H1 (cell line): ENCODE measurements at regions not wholly inside any gene's neighbourhood (a gene's known extent, or its start where the extent isn't known, plus 50 kb on each side); places are given as distances from the start of the nearest gene placed in this dataset.

Experiments
- CTCF ChIA-PET: fragments of 300-600 bp; sonication (Branson Sonifier 250); formaldehyde crosslinking; loops from one replicate; lab custom pipeline; 2021; ENCODE audit not compliant: partially characterized antibody; lab: Charles Lee
- POLR2A ChIA-PET: fragments of 300-600 bp; sonication (Branson Sonifier 250); formaldehyde crosslinking; loops from one replicate; lab custom pipeline; 2021; ENCODE audit warnings: inconsistent platforms; ENCODE audit not compliant: partially characterized antibody; lab: Charles Lee
- DNase-seq, 2 experiments: peaks; one replicate each; pipeline versions ENCODE4 v3.0.0 to v3.0.0-alpha.2; 2010 to 2022; ENCODE audit warnings: low spot score in 2 of 2, low read depth in 1 of 2, mixed read lengths in 1 of 2
- FAIRE-seq: peaks from 2 replicates; lab custom pipeline; 2011; peaks lifted over from hg19 to GRCh38; lab: Jason Lieb, UNC
- H2AFZ ChIP-seq: 2 replicates; pipeline ENCODE4 v1.8.1; 2012; ENCODE audit warnings: low read length, inconsistent platforms
- H2AK5ac ChIP-seq: 2 replicates; pipeline ENCODE4 v1.6.1; 2013; ENCODE audit warnings: low read depth, low read length
- H2BK120ac ChIP-seq: replicated peaks from 2 replicates; pipeline ENCODE3; 2013; ENCODE audit warnings: low read depth, low read length, inconsistent platforms
- H2BK12ac ChIP-seq: 2 replicates; pipeline ENCODE4 v1.6.1; 2013; ENCODE audit warnings: low read depth, low read length
- H2BK15ac ChIP-seq: 2 replicates; pipeline ENCODE4 v1.6.1; 2013; ENCODE audit warnings: low read length
- H2BK20ac ChIP-seq: 2 replicates; pipeline ENCODE4 v1.6.1; 2013; ENCODE audit warnings: low read length
- H2BK5ac ChIP-seq: 2 replicates; pipeline ENCODE4 v1.6.1; 2013; ENCODE audit warnings: low read depth, low read length
- H3K14ac ChIP-seq: 2 replicates; pipeline ENCODE4 v1.6.1; 2013; ENCODE audit warnings: inconsistent platforms; ENCODE audit not compliant: insufficient read length
- H3K18ac ChIP-seq: 2 replicates; pipeline ENCODE4 v1.6.1; 2013; ENCODE audit warnings: low read length; ENCODE audit errors: extremely low read depth
- H3K23ac ChIP-seq: 2 replicates; pipeline ENCODE4 v1.6.1; 2013; ENCODE audit warnings: inconsistent platforms; ENCODE audit not compliant: insufficient read length
- H3K23me2 ChIP-seq: 2 replicates; pipeline ENCODE4 v1.6.1; 2013; ENCODE audit warnings: low read depth, low read length
- H3K27ac ChIP-seq: 2 replicates; pipeline ENCODE4 v1.6.1; 2011; ENCODE audit warnings: low read depth, low read length, inconsistent platforms
- H3K27me3 ChIP-seq, 4 experiments: replicated peaks in 1 of 4; 1 replicate in 1 of 4; 2 replicates in 3 of 4; pipeline versions ENCODE4 v1.6.1 to v1.8.1; 2011 to 2013; ENCODE audit warnings: low read length in 3 of 4, mild to moderate bottlenecking in 3 of 4, inconsistent platforms in 2 of 4, mixed read lengths in 2 of 4, moderate library complexity in 1 of 4; ENCODE audit not compliant: control insufficient read depth in 3 of 4, insufficient read depth in 3 of 4; ENCODE audit errors: extremely low read depth in 1 of 4
- H3K36me3 ChIP-seq, 4 experiments: 2 replicates each; pipeline versions ENCODE4 v1.6.1 to v1.8.1; 2011 to 2013; ENCODE audit warnings: mild to moderate bottlenecking in 4 of 4, low read length in 3 of 4, moderate library complexity in 2 of 4, control low read depth in 1 of 4, inconsistent platforms in 1 of 4; ENCODE audit not compliant: insufficient read depth in 4 of 4, control insufficient read depth in 2 of 4
- H3K4ac ChIP-seq: replicated peaks from 2 replicates; pipeline ENCODE3; 2013; ENCODE audit warnings: low read length, low read depth, mixed read lengths, inconsistent platforms; ENCODE audit not compliant: insufficient read length
- H3K4me1 ChIP-seq, 4 experiments: replicated peaks in 1 of 4; 1 replicate in 1 of 4; 2 replicates in 3 of 4; pipeline versions ENCODE4 v1.6.1 to v1.8.1; 2011 to 2013; ENCODE audit warnings: low read length in 3 of 4, inconsistent platforms in 2 of 4, mixed read lengths in 1 of 4; ENCODE audit not compliant: insufficient read depth in 4 of 4, control insufficient read depth in 3 of 4
- H3K4me2 ChIP-seq, 2 experiments: 2 replicates each; pipeline versions ENCODE4 v1.6.1 to v1.8.1; 2011 to 2013; ENCODE audit warnings: low read depth in 2 of 2, low read length in 2 of 2, control low read depth in 1 of 2, inconsistent platforms in 1 of 2, mild to moderate bottlenecking in 1 of 2; ENCODE audit not compliant: insufficient read depth in 1 of 2
- H3K4me3 ChIP-seq, 4 experiments: fragments of 200-600, 300-600 bp in 1 of 4; sonication (generic), shearing (Covaris generic), sonication (Bioruptor Twin) in 1 of 4; 2 replicates each; pipeline versions ENCODE4 v1.5.1 to v1.8.1; 2011 to 2016; ENCODE audit warnings: low read length in 4 of 4, low read depth in 3 of 4, control low read depth in 2 of 4, inconsistent platforms in 2 of 4, mild to moderate bottlenecking in 2 of 4, mixed read lengths in 1 of 4, moderate library complexity in 1 of 4; ENCODE audit not compliant: insufficient read depth in 2 of 4; ENCODE audit errors: extremely low read depth in 1 of 4
- H3K56ac ChIP-seq: replicated peaks from 2 replicates; pipeline ENCODE3; 2013; ENCODE audit warnings: low read depth, mild to moderate bottlenecking, mixed read lengths, low read length, inconsistent platforms; ENCODE audit not compliant: insufficient read length
- H3K79me1 ChIP-seq: 2 replicates; pipeline ENCODE4 v1.6.1; 2013; ENCODE audit warnings: low read depth, low read length, control low read depth
- H3K79me2 ChIP-seq, 2 experiments: 2 replicates each; pipeline versions ENCODE4 v1.6.1 to v1.8.1; 2012 to 2013; ENCODE audit warnings: low read length in 2 of 2, mild to moderate bottlenecking in 2 of 2, inconsistent platforms in 1 of 2; ENCODE audit not compliant: insufficient read depth in 2 of 2, control insufficient read depth in 1 of 2
- H3K9ac ChIP-seq, 4 experiments: replicated peaks in 1 of 4; 1 replicate in 1 of 4; 2 replicates in 3 of 4; pipeline versions ENCODE4 v1.6.1 to v1.8.1; 2011 to 2013; ENCODE audit warnings: low read depth in 3 of 4, low read length in 3 of 4, control low read depth in 2 of 4, mild to moderate bottlenecking in 2 of 4, moderate library complexity in 2 of 4, inconsistent platforms in 1 of 4; ENCODE audit errors: extremely low read depth in 1 of 4
- H3K9me3 ChIP-seq, 2 experiments: 2 replicates each; pipeline versions ENCODE4 v1.6.1 to v1.8.1; 2012 to 2013; ENCODE audit warnings: mild to moderate bottlenecking in 2 of 2, moderate library complexity in 2 of 2, control low read depth in 1 of 2, inconsistent platforms in 1 of 2, low read depth in 1 of 2, low read length in 1 of 2, mixed read lengths in 1 of 2; ENCODE audit not compliant: insufficient read depth in 2 of 2
- H4K20me1 ChIP-seq, 2 experiments: replicated peaks in 1 of 2; 2 replicates each; pipeline versions ENCODE3 to v1.8.1; 2011 to 2013; ENCODE audit warnings: inconsistent platforms in 2 of 2, low read length in 2 of 2, mild to moderate bottlenecking in 1 of 2; ENCODE audit not compliant: insufficient read depth in 2 of 2, control insufficient read depth in 1 of 2
- H4K5ac ChIP-seq: 2 replicates; pipeline ENCODE4 v1.6.1; 2013; ENCODE audit warnings: low read length, low read depth, mixed read lengths, inconsistent platforms; ENCODE audit not compliant: insufficient read length
- H4K8ac ChIP-seq: 2 replicates; pipeline ENCODE4 v1.8.0; 2013; ENCODE audit warnings: mild to moderate bottlenecking, moderate library complexity, low read length, inconsistent platforms; ENCODE audit not compliant: insufficient read depth; ENCODE audit errors: extremely low read depth
- H4K91ac ChIP-seq: replicated peaks from 2 replicates; pipeline ENCODE3; 2013; ENCODE audit warnings: low read length, mixed read lengths, inconsistent platforms; ENCODE audit not compliant: insufficient read length
- ATF2 ChIP-seq: IDR thresholded peaks from 2 replicates; pipeline ENCODE4 v1.6.1; 2012; ENCODE audit warnings: low read length, inconsistent platforms
- BCL11A ChIP-seq, 2 experiments: IDR thresholded peaks; one replicate each; pipeline ENCODE4 v1.6.1; 2011; ENCODE audit warnings: low read depth in 2 of 2, low read length in 2 of 2, mild to moderate bottlenecking in 2 of 2
- CBX5 ChIP-seq: fragments of 300-800, 300-1000 bp; sonication (generic); IDR thresholded peaks from 2 replicates; pipeline ENCODE4 v1.7.1; 2016; ENCODE audit warnings: antibody characterized with exemption, low read length, low read depth
- E2F6 ChIP-seq: IDR thresholded peaks from 2 replicates; pipeline ENCODE4 v1.6.1; 2012; ENCODE audit warnings: inconsistent platforms
- JUND ChIP-seq: IDR thresholded peaks from 2 replicates; pipeline ENCODE4 v1.6.1; 2011; ENCODE audit warnings: mild to moderate bottlenecking, improper control_type of control experiment, low read length
- POLR2AphosphoS5 ChIP-seq: IDR thresholded peaks from 2 replicates; pipeline ENCODE4 v1.6.1; 2011; ENCODE audit warnings: low read depth, low read length
- RNF2 ChIP-seq: fragments of 200-900, 300-1000 bp; sonication (generic); IDR thresholded peaks from 2 replicates; pipeline ENCODE4 v1.7.1; 2016; ENCODE audit warnings: borderline replicate concordance, low read depth, mild to moderate bottlenecking, antibody characterized with exemption, low read length; ENCODE audit not compliant: poor library complexity, severe bottlenecking; ENCODE audit errors: missing control alignments
- SAP30 ChIP-seq: fragments of 300-600 bp; sonication (generic); IDR thresholded peaks from 2 replicates; pipeline ENCODE4 v1.7.1; 2012; ENCODE audit warnings: low read length, moderate library complexity, mild to moderate bottlenecking, inconsistent platforms; ENCODE audit not compliant: insufficient read depth, insufficient replicate concordance
- SRF ChIP-seq: IDR thresholded peaks from 2 replicates; pipeline ENCODE4 v1.6.1; 2011; ENCODE audit warnings: mild to moderate bottlenecking, low read depth, low read length, moderate library complexity
- TAF1 ChIP-seq: IDR thresholded peaks from 2 replicates; pipeline ENCODE4 v1.6.1; 2011; ENCODE audit warnings: mild to moderate bottlenecking, low read depth, low read length
- USF2 ChIP-seq: IDR thresholded peaks from 2 replicates; pipeline ENCODE4 v1.6.1; 2011; ENCODE audit warnings: low read length, improper control_type of control experiment
- WGBS, 2 experiments: shearing (Covaris generic) in 1 of 2; methylation state at CpG; one replicate each; pipeline versions ENCODE4 v1.1.6 to v1.1.7; 2013 to 2015; ENCODE audit warnings: low lambda C conversion rate in 2 of 2, mixed read lengths in 2 of 2, inconsistent platforms in 1 of 2, low coverage in 1 of 2, missing lambda C conversion rate in 1 of 2; ENCODE audit not compliant: insufficient replicate concordance in 2 of 2, insufficient coverage in 1 of 2, insufficient read length in 1 of 2; ENCODE audit errors: extremely low coverage in 1 of 2, missing lambda C conversion rate in 1 of 2; 5-methylcytosine and 5-hydroxymethylcytosine counted together

- ChIA-PET CTCF (no interaction called here), POLR2A (no interaction called here)
- Histone ChIP-seq H4K20me1 (no peaks in the 10 kb centered on the region), H3K4me2 (no peak overlapping the region), H3K27ac (no peak overlapping the region), H3K4ac (no peak overlapping the region), H2AFZ (no peak overlapping the region), H4K8ac (no peak overlapping the region), H3K14ac (no peak overlapping the region), H2BK120ac (no peak overlapping the region), H3K23ac (no peak overlapping the region), H3K4me1 (no peaks in the 10 kb centered on the region), H2AK5ac (no peak overlapping the region), H2BK15ac (no peak overlapping the region), H3K56ac (no peak overlapping the region), H3K79me2 (no peaks in the 10 kb centered on the region), H2BK12ac (no peak overlapping the region), H4K91ac (no peak overlapping the region), H3K18ac (no peak overlapping the region), H3K4me3 (no peak overlapping the region), H4K5ac (no peak overlapping the region), H2BK20ac (no peak overlapping the region), H3K27me3 (no peaks in the 10 kb centered on the region), H3K36me3 (no peaks in the 10 kb centered on the region), H2BK5ac (no peak overlapping the region), H3K23me2 (no peaks in the 10 kb centered on the region), H3K9ac (no peak overlapping the region), H3K9me3 (no peaks in the 10 kb centered on the region), H3K79me1 (no peaks in the 10 kb centered on the region)
- FAIRE-seq (no peak), DNase-seq (no peak)
- WGBS, 2 experiments, result 82% methylated on average over 2 of the region's 2 CpGs; no CpG with 5 or more reads in 1 of the 2 experiments
- no peak for TF ChIP-seq E2F6
- no peak for TF ChIP-seq CBX5
- TF ChIP-seq RNF2, result no peak
- no peak for TF ChIP-seq USF2
- TF ChIP-seq SRF, result no peak
- no peak for TF ChIP-seq SAP30
- no peak for TF ChIP-seq JUND
- no peak for TF ChIP-seq ATF2
- TF ChIP-seq TAF1, result no peak
- TF ChIP-seq POLR2AphosphoS5, result no peak
- no peak for TF ChIP-seq BCL11A (IDR thresholded peaks at IDR 0.05; ENCODE audit: low read depth in 2 of 2, low read length in 2 of 2)
These were observed 406.5 kb upstream of the CDIN1 start for GRCh38 chr15:36172955-36173354.
